Fibroblast of skin of left quadriceps (primary cell): ENCODE measurements at regions not wholly inside any gene's neighbourhood (a gene's known extent, or its start where the extent isn't known, plus 50 kb on each side); places are given as distances from the start of the nearest gene placed in this dataset.
"Not testable (repeated sequence)": the region's sequence is repeated elsewhere in the genome, so short reads cannot be mapped to it uniquely, and the experiment has no call there.

ENCODE experiments used
- DNase-seq, 2 experiments: peaks; one replicate each; pipeline ENCODE4 v3.0.0-alpha.2; 2013; ENCODE audit warnings: low read depth in 2 of 2

- DNase-seq: no peak
Measured at GRCh38 chr4:79266136-79266535, 59.7 kb downstream of the NAA11 start.

- DNase-seq: no peak
Measured at GRCh38 chr4:79259242-79259641, 66.6 kb downstream of the NAA11 start.

- DNase-seq: no peak
Measured at GRCh38 chr4:79258614-79259176, 67.2 kb downstream of the NAA11 start.

- DNase-seq: no peak
Measured at GRCh38 chr4:79257953-79258613, 67.8 kb downstream of the NAA11 start.

- DNase-seq: no peak
Measured at GRCh38 chr4:79255793-79256192, 70.1 kb downstream of the NAA11 start.

- DNase-seq: no peak
Measured at GRCh38 chr4:79253924-79254323, 71.9 kb downstream of the NAA11 start.

- no peak for DNase-seq
Measured at GRCh38 chr4:79253168-79253567, 72.7 kb downstream of the NAA11 start.

GRCh38 chr4:79250887-79251286 lies 75.0 kb downstream of the NAA11 start:
- DNase-seq: peak; percentile 89 to 91

- DNase-seq: no peak
Measured at GRCh38 chr4:79249881-79250503, 75.9 kb downstream of the NAA11 start.

GRCh38 chr4:79248610-79249009 lies 77.3 kb downstream of the NAA11 start:
- DNase-seq: no peak

GRCh38 chr4:79247695-79248394 lies 78.0 kb downstream of the NAA11 start:
- no peak for DNase-seq

- DNase-seq: not testable (repeated sequence)
Measured at GRCh38 chr4:79245200-79245940, 80.5 kb downstream of the NAA11 start.

GRCh38 chr4:79241846-79242245 lies 84.0 kb downstream of the NAA11 start:
- peak; percentile 87 to 89 for DNase-seq

- DNase-seq: no peak
Measured at GRCh38 chr4:79237851-79238250, 88.0 kb downstream of the NAA11 start.

- no peak for DNase-seq
Measured at GRCh38 chr4:79236785-79237184, 89.1 kb downstream of the NAA11 start.

- no peak for DNase-seq
Measured at GRCh38 chr4:79235095-79235494, 90.8 kb downstream of the NAA11 start.

GRCh38 chr4:79233820-79234219 lies 92.0 kb downstream of the NAA11 start:
- no peak for DNase-seq

GRCh38 chr4:79232540-79232939 lies 93.3 kb downstream of the NAA11 start:
- peak; percentile 42 to 56 for DNase-seq

GRCh38 chr4:79227860-79228259 lies 98.0 kb downstream of the NAA11 start:
- DNase-seq: no peak

GRCh38 chr4:79225360-79225759 lies 100.5 kb downstream of the NAA11 start:
- no peak for DNase-seq

- no peak for DNase-seq
Measured at GRCh38 chr4:79224777-79225104, 101.1 kb downstream of the NAA11 start.
